Suprapubic skin (tissue), 4 donors: ENCODE measurements at regions not wholly inside any gene's neighbourhood (a gene's known extent, or its start where the extent isn't known, plus 50 kb on each side); places are given as distances from the start of the nearest gene placed in this dataset.

Experiments used
- CTCF ChIP-seq, 2 donors: fragments of 200-600 bp in 1 of 2; fragments of 450-650 bp in 1 of 2; sonication (generic) in 1 of 2; IDR thresholded peaks; one replicate each; pipeline ENCODE4 v1.5.1; 2016 to 2019; ENCODE audit warnings: antibody characterized with exemption in 2 of 2, mild to moderate bottlenecking in 1 of 2, moderate library complexity in 1 of 2
- POLR2A ChIP-seq, 2 donors: fragments of 450-650 bp; IDR thresholded peaks; one replicate each; pipeline ENCODE4 v1.6.1; 2017; ENCODE audit warnings: antibody characterized with exemption in 2 of 2, mild to moderate bottlenecking in 2 of 2, moderate library complexity in 2 of 2
- POLR2AphosphoS5 ChIP-seq, 3 donors: sonication (generic); formaldehyde crosslinking; IDR thresholded peaks; one replicate each; pipeline ENCODE4 v1.6.1; 2017; ENCODE audit warnings: antibody characterized with exemption in 3 of 3

GRCh38 chrX:81392396-81392795 lies 190.5 kb downstream of the SH3BGRL start:
- TF ChIP-seq CTCF (IDR thresholded peaks at IDR 0.05) (no peak), POLR2A (IDR thresholded peaks at IDR 0.05) (no peak), POLR2AphosphoS5 (IDR thresholded peaks at IDR 0.05) (no peak)
